KMS-11 (cell line): ENCODE measurements at regions not wholly inside any gene's neighbourhood (a gene's known extent, or its start where the extent isn't known, plus 50 kb on each side); places are given as distances from the start of the nearest gene placed in this dataset.
"Not testable (repeated sequence)": the region's sequence is repeated elsewhere in the genome, so short reads cannot be mapped to it uniquely, and the experiment has no call there.

Source experiments
- H2AFZ ChIP-seq: fragments of 200-600 bp; sonication (generic); 2 replicates; pipeline ENCODE4 v1.6.1; 2016; ENCODE audit warnings: antibody characterized with exemption, mixed run types, low read depth
- H3K27ac ChIP-seq: fragments of 200-600 bp; sonication (generic); 2 replicates; pipeline ENCODE4 v1.6.1; 2016; ENCODE audit warnings: mild to moderate bottlenecking, mixed run types
- H3K27me3 ChIP-seq: fragments of 200-600 bp; sonication (generic); 2 replicates; pipeline ENCODE4 v1.6.1; 2017; ENCODE audit warnings: mild to moderate bottlenecking, low read depth, mixed run types, moderate library complexity; ENCODE audit not compliant: insufficient read depth
- H3K36me3 ChIP-seq: fragments of 200-600 bp; sonication (generic); 2 replicates; pipeline ENCODE4 v1.6.1; 2017; ENCODE audit warnings: mild to moderate bottlenecking, mixed run types; ENCODE audit not compliant: insufficient read depth
- H3K4me1 ChIP-seq: fragments of 200-600 bp; sonication (generic); 2 replicates; pipeline ENCODE4 v1.6.1; 2016; ENCODE audit warnings: mild to moderate bottlenecking, low read depth, mixed run types; ENCODE audit not compliant: poor library complexity, severe bottlenecking
- H3K4me2 ChIP-seq: fragments of 200-600 bp; sonication (generic); 2 replicates; pipeline ENCODE4 v1.7.0; 2016; ENCODE audit warnings: mild to moderate bottlenecking, mixed run types
- H3K4me3 ChIP-seq: fragments of 200-600 bp; sonication (generic); IDR thresholded peaks from 2 replicates; pipeline ENCODE4 v1.6.1; 2017; ENCODE audit warnings: low read depth, low read length, mixed read lengths; ENCODE audit not compliant: insufficient read depth
- H3K79me2 ChIP-seq: fragments of 200-600 bp; sonication (generic); 2 replicates; pipeline ENCODE4 v1.6.1; 2016; ENCODE audit warnings: low read depth, mixed run types; ENCODE audit not compliant: insufficient read depth
- H3K9ac ChIP-seq: fragments of 200-600 bp; sonication (generic); 2 replicates; pipeline ENCODE4 v1.6.1; 2016; ENCODE audit warnings: mild to moderate bottlenecking, mixed run types
- H4K20me1 ChIP-seq: fragments of 200-600 bp; sonication (generic); 2 replicates; pipeline ENCODE4 v1.6.1; 2016; ENCODE audit warnings: mild to moderate bottlenecking, mixed run types; ENCODE audit not compliant: insufficient read depth
- TF ChIP-seq, protein P1 (sequence below): fragments of 200-600 bp; sonication (generic); conservative IDR thresholded peaks from 2 replicates; pipeline ENCODE4 v1.6.1; 2017; ENCODE audit warnings: low read depth, mild to moderate bottlenecking, antibody characterized with exemption, low read length, moderate library complexity, mixed read lengths

DNA sequence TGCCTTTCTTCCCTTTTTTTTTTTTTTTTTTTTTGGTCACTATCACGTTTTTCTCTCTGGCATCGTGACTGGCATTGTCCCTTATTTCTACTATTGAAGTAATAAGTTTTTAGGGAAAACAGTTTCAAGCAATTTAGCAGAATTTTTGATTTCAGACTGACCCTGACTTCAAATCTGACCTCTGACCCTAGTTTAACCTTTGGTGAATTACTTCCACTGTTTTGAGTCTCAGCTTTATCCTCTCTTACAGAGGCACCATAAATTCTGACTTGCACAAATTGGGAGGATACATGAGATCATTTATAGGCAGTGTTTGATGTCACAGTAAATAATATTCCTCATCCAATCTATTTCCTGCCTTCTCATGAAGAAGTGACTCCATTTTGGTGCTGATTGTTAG lies 187.0 kb downstream of the FASLG start:
- no peaks in the 10 kb centered on the region for H4K20me1 ChIP-seq
- H3K36me3 ChIP-seq = no peaks in the 10 kb centered on the region
- no peaks in the 10 kb centered on the region for H3K27me3 ChIP-seq
- no peak overlapping the region for H3K4me3 ChIP-seq
- peaks cover 15% of the 10 kb centered on the region for H3K4me1 ChIP-seq
- H3K79me2 ChIP-seq = no peaks in the 10 kb centered on the region
- H2AFZ ChIP-seq = peak overlapping the region; percentile 21; the same call in 1 of the 2 replicates
- H3K4me2 ChIP-seq = peak overlapping the region; percentile 46; the same call in 1 of the 2 replicates
- TF ChIP-seq, protein P1, sequence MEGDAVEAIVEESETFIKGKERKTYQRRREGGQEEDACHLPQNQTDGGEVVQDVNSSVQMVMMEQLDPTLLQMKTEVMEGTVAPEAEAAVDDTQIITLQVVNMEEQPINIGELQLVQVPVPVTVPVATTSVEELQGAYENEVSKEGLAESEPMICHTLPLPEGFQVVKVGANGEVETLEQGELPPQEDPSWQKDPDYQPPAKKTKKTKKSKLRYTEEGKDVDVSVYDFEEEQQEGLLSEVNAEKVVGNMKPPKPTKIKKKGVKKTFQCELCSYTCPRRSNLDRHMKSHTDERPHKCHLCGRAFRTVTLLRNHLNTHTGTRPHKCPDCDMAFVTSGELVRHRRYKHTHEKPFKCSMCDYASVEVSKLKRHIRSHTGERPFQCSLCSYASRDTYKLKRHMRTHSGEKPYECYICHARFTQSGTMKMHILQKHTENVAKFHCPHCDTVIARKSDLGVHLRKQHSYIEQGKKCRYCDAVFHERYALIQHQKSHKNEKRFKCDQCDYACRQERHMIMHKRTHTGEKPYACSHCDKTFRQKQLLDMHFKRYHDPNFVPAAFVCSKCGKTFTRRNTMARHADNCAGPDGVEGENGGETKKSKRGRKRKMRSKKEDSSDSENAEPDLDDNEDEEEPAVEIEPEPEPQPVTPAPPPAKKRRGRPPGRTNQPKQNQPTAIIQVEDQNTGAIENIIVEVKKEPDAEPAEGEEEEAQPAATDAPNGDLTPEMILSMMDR = no peak
- no peak overlapping the region for H3K27ac ChIP-seq
- H3K9ac ChIP-seq = no peak overlapping the region

DNA sequence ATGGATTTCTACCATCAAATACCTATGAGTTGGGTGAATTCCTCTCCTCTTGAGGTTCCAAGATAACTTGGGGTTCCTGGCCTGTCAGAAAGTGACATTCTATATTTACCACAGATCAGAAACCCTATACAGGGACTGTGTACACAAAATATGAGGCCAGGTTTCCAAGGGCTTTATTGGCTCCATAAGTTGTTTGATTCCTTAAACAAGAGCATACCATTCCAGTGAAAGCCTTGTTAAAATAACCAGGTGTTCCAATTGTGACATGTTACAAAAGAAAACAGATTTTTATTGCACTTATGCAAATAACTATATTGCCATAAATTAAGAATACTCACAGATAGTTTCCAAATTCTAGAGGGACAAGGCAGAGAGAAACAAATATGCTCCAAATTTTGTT lies 188.9 kb downstream of the FASLG start:
- not testable (repeated sequence) for H4K20me1 ChIP-seq, H3K79me2 ChIP-seq, H3K4me2 ChIP-seq, H3K4me3 ChIP-seq, H3K27me3 ChIP-seq, H3K36me3 ChIP-seq, H3K27ac ChIP-seq, H3K9ac ChIP-seq, H2AFZ ChIP-seq
- peaks cover 15% of the 10 kb centered on the region for H3K4me1 ChIP-seq

DNA sequence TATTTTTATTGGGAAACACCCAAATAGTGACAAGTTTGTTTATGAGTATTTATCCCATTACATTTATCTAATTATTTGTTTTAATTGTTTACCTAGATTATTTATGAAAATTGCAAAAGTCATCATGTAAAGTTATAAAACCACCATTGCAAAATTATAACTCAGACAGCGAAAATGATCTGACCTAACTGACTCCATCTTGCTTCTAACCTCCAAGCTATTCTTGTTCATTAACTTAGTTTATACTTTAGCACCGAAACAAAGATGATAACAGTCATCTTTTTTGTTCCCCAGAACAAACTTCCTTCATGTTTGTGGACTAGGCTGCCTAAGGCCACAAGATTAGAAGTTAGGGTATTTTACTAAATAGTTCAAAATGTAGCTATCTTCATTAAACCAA lies 190.8 kb downstream of the FASLG start:
- no peak overlapping the region for H3K4me3 ChIP-seq
- no peak overlapping the region for H3K4me2 ChIP-seq
- H3K27me3 ChIP-seq = no peaks in the 10 kb centered on the region
- TF ChIP-seq, protein P1 = no peak
- no peak overlapping the region for H3K27ac ChIP-seq
- H2AFZ ChIP-seq = no peak overlapping the region
- H4K20me1 ChIP-seq = no peaks in the 10 kb centered on the region
- no peaks in the 10 kb centered on the region for H3K79me2 ChIP-seq
- H3K36me3 ChIP-seq = no peaks in the 10 kb centered on the region
- no peak overlapping the region for H3K9ac ChIP-seq
- H3K4me1 ChIP-seq = peaks cover 15% of the 10 kb centered on the region

DNA sequence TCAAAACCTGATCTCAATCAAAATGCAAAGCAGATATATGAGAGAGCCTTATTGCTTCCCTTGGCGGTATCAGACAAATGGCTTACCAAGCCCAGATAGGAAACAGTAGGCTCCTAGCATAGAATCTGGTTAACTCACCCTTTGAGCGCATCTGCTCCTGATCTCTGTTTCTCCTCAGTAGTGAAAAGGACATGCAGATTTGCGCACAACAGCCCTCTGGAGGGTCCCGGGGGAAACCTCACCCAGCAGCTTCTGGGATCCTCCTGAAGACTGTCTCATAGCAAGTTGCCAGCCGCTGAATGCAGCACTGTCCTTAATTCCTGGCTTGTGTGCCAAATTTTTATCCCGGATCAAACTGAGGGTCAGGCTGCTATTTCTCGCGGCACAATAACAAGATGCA lies 192.2 kb downstream of the FASLG start:
- Histone ChIP-seq H3K9ac (no peak overlapping the region), H3K27me3 (no peaks in the 10 kb centered on the region), H4K20me1 (no peaks in the 10 kb centered on the region), H3K79me2 (no peaks in the 10 kb centered on the region), H3K4me3 (no peak overlapping the region), H3K4me2 (no peak overlapping the region), H3K36me3 (no peaks in the 10 kb centered on the region), H3K27ac (no peak overlapping the region), H2AFZ (no peak overlapping the region), H3K4me1 (peaks cover 2% of the 10 kb centered on the region)
- TF ChIP-seq, protein P1 = no peak

DNA sequence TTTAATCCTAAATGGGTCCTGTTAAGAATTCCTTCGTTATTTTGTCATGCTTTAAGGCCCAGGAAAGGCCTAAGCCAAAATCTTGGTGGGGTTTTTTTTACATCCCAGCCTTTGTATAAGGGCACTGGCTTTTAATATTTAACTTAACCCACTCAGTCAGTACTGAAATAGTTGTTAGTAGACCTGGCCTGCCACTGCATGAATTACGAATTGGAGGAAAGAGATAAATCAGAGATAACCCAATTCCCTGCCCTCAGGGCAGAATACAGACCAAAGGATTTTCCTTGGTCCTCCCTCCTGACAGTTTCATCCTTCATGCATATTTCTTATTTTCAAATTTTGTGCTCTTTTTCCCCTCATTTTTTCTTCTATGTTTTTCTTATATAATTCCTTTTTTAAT lies 193.0 kb downstream of the FASLG start:
- no peak overlapping the region for H3K9ac ChIP-seq
- no peak overlapping the region for H2AFZ ChIP-seq
- no peak overlapping the region for H3K4me3 ChIP-seq
- no peaks in the 10 kb centered on the region for H3K79me2 ChIP-seq
- H3K27ac ChIP-seq = no peak overlapping the region
- H3K27me3 ChIP-seq = no peaks in the 10 kb centered on the region
- H3K36me3 ChIP-seq = no peaks in the 10 kb centered on the region
- TF ChIP-seq, protein P1 = no peak
- no peak overlapping the region for H3K4me2 ChIP-seq
- no peaks in the 10 kb centered on the region for H4K20me1 ChIP-seq
- no peaks in the 10 kb centered on the region for H3K4me1 ChIP-seq

DNA sequence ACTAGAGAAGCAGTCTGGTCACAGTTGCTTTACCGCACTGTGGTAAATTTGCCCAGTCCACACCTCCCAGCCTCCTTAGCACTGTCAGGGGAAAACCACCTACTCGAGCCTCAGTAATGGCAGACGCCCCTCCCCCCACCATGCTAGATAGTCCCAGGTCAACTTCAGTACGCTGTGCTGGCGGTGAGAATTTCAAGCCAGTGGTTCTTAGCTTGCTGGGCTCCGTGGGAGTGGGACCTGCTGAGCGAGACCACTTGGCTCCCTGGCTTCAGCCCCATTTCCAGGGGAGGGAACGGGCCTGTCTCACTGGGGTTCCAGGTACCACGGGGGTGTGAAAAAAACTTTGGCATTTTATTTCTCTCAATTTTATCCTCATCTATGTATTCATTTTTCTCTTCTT lies 194.8 kb downstream of the TNFSF18 start:
- not testable (repeated sequence) for H3K79me2 ChIP-seq, H3K27ac ChIP-seq, H4K20me1 ChIP-seq, H2AFZ ChIP-seq, H3K36me3 ChIP-seq, H3K27me3 ChIP-seq, H3K9ac ChIP-seq, H3K4me1 ChIP-seq, H3K4me3 ChIP-seq, H3K4me2 ChIP-seq
